Ishikawa (cell line): ENCODE measurements at regions not wholly inside any gene's neighbourhood (a gene's known extent, or its start where the extent isn't known, plus 50 kb on each side); places are given as distances from the start of the nearest gene placed in this dataset.

Experiments used
- CEBPB ChIP-seq: IDR thresholded peaks from 2 replicates; pipeline ENCODE4 v1.6.1; 2012
- CREB1 ChIP-seq: IDR thresholded peaks from 2 replicates; pipeline ENCODE4 v1.6.1; 2012; ENCODE audit warnings: low read depth
- EGR1 ChIP-seq: IDR thresholded peaks from 2 replicates; pipeline ENCODE4 v1.6.1; 2012
- EP300 ChIP-seq: IDR thresholded peaks from 2 replicates; pipeline ENCODE4 v1.6.1; 2012; ENCODE audit warnings: borderline replicate concordance
- FOXM1 ChIP-seq: IDR thresholded peaks from 2 replicates; pipeline ENCODE4 v1.6.1; 2012; ENCODE audit warnings: low read depth, borderline replicate concordance
- NFIC ChIP-seq: IDR thresholded peaks from 2 replicates; pipeline ENCODE4 v1.6.1; 2012
- RAD21 ChIP-seq: IDR thresholded peaks from 2 replicates; pipeline ENCODE4 v1.6.1; 2012; ENCODE audit warnings: low read depth
- TAF1 ChIP-seq: IDR thresholded peaks from 2 replicates; pipeline ENCODE4 v1.6.1; 2012; ENCODE audit warnings: low read depth, mild to moderate bottlenecking
- TCF12 ChIP-seq: IDR thresholded peaks from 2 replicates; pipeline ENCODE4 v1.6.1; 2012; ENCODE audit warnings: low read depth
- TEAD4 ChIP-seq: IDR thresholded peaks from 2 replicates; pipeline ENCODE4 v1.6.1; 2012
- YY1 ChIP-seq: IDR thresholded peaks from 2 replicates; pipeline ENCODE4 v1.6.1; 2012; ENCODE audit warnings: low read depth
- ZBTB7A ChIP-seq: IDR thresholded peaks from 2 replicates; pipeline ENCODE4 v1.6.1; 2012; ENCODE audit warnings: low read depth
- TF ChIP-seq, protein P1 (sequence below): IDR thresholded peaks from 2 replicates; pipeline ENCODE4 v1.6.1; 2012; ENCODE audit warnings: low read depth, mild to moderate bottlenecking
- TF ChIP-seq, protein P2 (sequence below): IDR thresholded peaks from 2 replicates; pipeline ENCODE4 v1.6.1; 2012
- TF ChIP-seq, protein P3 (sequence below): IDR thresholded peaks from 2 replicates; pipeline ENCODE4 v1.6.1; 2012

DNA sequence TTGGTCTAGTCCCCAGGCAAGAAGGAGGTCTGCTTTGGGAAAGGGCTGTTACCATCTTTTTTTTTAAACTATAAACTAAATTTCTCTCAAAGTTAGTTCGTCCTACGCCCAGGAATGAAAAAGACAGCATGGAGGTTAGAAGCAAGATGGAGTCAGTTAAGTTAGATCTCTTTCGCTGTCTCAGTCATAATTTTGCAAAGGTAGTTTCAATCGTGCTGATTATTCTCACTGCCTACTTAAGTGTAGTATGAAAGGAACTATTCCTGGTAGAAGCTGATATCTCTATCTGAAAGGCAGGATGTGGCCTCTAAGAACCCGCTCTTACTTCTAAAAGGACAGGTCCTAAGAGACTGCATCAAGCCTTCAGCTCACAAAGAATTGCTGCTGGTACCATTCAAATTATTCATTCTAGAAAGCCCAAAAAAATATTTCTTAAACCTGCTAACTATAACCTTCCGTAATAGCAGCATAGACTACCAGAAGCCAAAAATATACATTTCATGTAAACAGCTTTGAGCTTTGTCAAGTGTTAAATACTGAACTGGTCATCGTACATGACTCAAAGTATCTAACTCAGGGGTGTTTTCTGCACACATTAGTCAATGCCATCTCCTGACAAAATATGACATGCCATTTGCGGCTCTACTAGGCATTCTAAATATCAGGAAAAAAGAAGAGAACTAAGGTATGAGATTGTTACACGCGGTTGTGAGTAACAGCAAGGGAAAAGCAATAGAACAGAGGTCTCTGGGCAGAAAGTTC is 96.0 kb upstream of the CCDC80 start:
- TF ChIP-seq, protein P1, sequence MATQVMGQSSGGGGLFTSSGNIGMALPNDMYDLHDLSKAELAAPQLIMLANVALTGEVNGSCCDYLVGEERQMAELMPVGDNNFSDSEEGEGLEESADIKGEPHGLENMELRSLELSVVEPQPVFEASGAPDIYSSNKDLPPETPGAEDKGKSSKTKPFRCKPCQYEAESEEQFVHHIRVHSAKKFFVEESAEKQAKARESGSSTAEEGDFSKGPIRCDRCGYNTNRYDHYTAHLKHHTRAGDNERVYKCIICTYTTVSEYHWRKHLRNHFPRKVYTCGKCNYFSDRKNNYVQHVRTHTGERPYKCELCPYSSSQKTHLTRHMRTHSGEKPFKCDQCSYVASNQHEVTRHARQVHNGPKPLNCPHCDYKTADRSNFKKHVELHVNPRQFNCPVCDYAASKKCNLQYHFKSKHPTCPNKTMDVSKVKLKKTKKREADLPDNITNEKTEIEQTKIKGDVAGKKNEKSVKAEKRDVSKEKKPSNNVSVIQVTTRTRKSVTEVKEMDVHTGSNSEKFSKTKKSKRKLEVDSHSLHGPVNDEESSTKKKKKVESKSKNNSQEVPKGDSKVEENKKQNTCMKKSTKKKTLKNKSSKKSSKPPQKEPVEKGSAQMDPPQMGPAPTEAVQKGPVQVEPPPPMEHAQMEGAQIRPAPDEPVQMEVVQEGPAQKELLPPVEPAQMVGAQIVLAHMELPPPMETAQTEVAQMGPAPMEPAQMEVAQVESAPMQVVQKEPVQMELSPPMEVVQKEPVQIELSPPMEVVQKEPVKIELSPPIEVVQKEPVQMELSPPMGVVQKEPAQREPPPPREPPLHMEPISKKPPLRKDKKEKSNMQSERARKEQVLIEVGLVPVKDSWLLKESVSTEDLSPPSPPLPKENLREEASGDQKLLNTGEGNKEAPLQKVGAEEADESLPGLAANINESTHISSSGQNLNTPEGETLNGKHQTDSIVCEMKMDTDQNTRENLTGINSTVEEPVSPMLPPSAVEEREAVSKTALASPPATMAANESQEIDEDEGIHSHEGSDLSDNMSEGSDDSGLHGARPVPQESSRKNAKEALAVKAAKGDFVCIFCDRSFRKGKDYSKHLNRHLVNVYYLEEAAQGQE: no peak
- no peak for TF ChIP-seq YY1
- TF ChIP-seq FOXM1: no peak
- no peak for TF ChIP-seq TCF12
- no peak for TF ChIP-seq EGR1
- TF ChIP-seq RAD21: no peak
- TF ChIP-seq, protein P2, sequence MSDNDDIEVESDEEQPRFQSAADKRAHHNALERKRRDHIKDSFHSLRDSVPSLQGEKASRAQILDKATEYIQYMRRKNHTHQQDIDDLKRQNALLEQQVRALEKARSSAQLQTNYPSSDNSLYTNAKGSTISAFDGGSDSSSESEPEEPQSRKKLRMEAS: no peak
- no peak for TF ChIP-seq TAF1
- no peak for TF ChIP-seq NFIC
- TF ChIP-seq TEAD4: no peak

- TF ChIP-seq TEAD4: no peak
- TF ChIP-seq, protein P3, sequence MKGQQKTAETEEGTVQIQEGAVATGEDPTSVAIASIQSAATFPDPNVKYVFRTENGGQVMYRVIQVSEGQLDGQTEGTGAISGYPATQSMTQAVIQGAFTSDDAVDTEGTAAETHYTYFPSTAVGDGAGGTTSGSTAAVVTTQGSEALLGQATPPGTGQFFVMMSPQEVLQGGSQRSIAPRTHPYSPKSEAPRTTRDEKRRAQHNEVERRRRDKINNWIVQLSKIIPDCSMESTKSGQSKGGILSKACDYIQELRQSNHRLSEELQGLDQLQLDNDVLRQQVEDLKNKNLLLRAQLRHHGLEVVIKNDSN: no peak
Observed at GRCh38 chr3:112736386-112736785, 95.4 kb upstream of the CCDC80 start.

- TF ChIP-seq CREB1 (no peak), NFIC (no peak), CEBPB (no peak), EGR1 (no peak), TCF12 (no peak)
- TF ChIP-seq, protein P2: no peak
Observed at GRCh38 chr3:112735926-112736325, 95.0 kb upstream of the CCDC80 start.

DNA sequence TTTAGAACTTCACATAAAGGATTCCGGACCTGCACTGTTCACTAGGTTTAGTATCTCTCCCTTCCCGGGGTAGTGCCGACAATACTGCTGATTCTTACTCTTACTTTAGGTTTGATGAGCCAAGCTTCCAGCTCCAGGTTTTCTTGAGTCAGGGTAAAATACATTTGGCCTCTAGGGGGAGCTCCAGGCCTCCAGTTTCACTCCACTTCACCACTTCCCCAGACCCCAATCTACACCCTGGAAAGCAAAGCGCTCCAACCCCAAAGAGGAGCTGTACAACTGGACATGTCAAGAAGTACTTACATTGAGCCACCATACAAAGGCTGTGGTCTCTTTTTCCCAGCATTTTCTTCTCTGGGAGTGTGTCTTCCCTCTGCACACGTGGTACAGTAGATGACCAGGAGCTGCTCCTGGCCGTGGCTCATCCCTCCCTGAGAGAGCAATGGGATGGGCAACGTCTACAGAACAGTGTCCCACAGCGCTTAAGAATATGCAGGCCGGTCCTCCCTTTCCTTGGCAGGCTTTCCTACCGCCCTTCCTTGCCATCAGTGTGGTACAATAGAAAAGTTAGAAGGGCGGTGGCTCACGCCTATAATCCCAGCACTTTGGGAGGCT is 93.9 kb upstream of the CCDC80 start:
- no peak for TF ChIP-seq TAF1
- no peak for TF ChIP-seq EGR1
- TF ChIP-seq TCF12: no peak
- peak; percentile 93 for TF ChIP-seq RAD21
- TF ChIP-seq ZBTB7A: no peak
- TF ChIP-seq, protein P2: no peak
- no peak for TF ChIP-seq CREB1
- TF ChIP-seq TEAD4: no peak
- TF ChIP-seq CEBPB: no peak

- no peak for TF ChIP-seq RAD21
- TF ChIP-seq, protein P1: no peak
- TF ChIP-seq, protein P3: no peak
- no peak for TF ChIP-seq TCF12
- no peak for TF ChIP-seq NFIC
- no peak for TF ChIP-seq ZBTB7A
- TF ChIP-seq CREB1: no peak
- TF ChIP-seq EGR1: no peak
- no peak for TF ChIP-seq EP300
- TF ChIP-seq FOXM1: no peak
- no peak for TF ChIP-seq YY1
- TF ChIP-seq CEBPB: no peak
- TF ChIP-seq, protein P2: no peak
- no peak for TF ChIP-seq TAF1
Observed at GRCh38 chr3:112734171-112734570, 93.2 kb upstream of the CCDC80 start.

- TF ChIP-seq TAF1: no peak
- no peak for TF ChIP-seq EP300
- no peak for TF ChIP-seq RAD21
- TF ChIP-seq, protein P1: no peak
- no peak for TF ChIP-seq TCF12
- TF ChIP-seq CREB1: no peak
- no peak for TF ChIP-seq ZBTB7A
- TF ChIP-seq, protein P2: no peak
- no peak for TF ChIP-seq YY1
- TF ChIP-seq, protein P3: no peak
- no peak for TF ChIP-seq CEBPB
- TF ChIP-seq FOXM1: no peak
- TF ChIP-seq EGR1: no peak
- TF ChIP-seq TEAD4: no peak
- TF ChIP-seq NFIC: no peak
Observed at GRCh38 chr3:112730210-112730609, 89.3 kb upstream of the CCDC80 start.
